Astrocyte (in vitro differentiated cells and primary cell): ENCODE measurements at regions not wholly inside any gene's neighbourhood (a gene's known extent, or its start where the extent isn't known, plus 50 kb on each side); places are given as distances from the start of the nearest gene placed in this dataset.

Experiments used
- EZH2 ChIP-seq: IDR thresholded peaks from 2 replicates; pipeline ENCODE4 v1.6.1; 2012; ENCODE audit warnings: mild to moderate bottlenecking, low read length, inconsistent platforms; ENCODE audit not compliant: insufficient read depth
- TF ChIP-seq, protein P1 (sequence below): IDR thresholded peaks from 2 replicates; pipeline ENCODE4 v1.5.1; 2011; ENCODE audit warnings: low read depth, mild to moderate bottlenecking, inconsistent platforms, low read length, moderate library complexity; ENCODE audit not compliant: insufficient read depth

DNA sequence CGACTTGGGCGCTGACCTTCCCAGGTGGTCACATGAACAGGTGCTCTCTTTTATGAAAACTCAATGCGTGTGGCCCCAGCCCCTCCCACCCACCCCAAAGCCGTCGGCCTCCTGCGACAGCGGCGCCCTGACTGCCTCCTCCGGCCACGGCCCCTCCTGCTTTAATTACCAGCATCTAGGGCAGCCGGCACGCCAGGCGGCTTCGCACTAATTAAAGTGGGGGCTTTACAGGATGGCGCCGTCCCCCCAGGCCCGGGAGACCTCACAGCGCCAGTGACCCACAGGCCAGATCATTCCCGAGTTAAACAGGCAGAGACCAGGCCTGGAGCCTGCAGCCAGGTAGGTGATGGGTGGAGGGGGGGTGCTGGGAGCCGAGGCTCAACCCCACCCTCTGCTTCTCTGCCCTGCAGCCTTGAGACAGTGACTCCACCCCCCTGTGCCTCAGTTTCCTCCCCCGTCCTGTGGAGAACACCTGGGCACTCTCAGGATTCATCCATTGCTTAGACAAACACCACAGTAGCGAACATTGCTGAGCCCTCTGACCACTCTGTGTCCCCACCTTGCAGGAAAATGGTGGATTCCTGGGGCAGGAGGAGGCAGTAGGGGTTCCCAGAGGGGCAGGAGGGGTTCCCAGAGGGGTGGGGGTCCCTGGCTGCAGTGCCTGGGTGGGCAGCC lies 100.8 kb downstream of the MICALL2 start:
- TF ChIP-seq EZH2 = no peak
- TF ChIP-seq, protein P1, sequence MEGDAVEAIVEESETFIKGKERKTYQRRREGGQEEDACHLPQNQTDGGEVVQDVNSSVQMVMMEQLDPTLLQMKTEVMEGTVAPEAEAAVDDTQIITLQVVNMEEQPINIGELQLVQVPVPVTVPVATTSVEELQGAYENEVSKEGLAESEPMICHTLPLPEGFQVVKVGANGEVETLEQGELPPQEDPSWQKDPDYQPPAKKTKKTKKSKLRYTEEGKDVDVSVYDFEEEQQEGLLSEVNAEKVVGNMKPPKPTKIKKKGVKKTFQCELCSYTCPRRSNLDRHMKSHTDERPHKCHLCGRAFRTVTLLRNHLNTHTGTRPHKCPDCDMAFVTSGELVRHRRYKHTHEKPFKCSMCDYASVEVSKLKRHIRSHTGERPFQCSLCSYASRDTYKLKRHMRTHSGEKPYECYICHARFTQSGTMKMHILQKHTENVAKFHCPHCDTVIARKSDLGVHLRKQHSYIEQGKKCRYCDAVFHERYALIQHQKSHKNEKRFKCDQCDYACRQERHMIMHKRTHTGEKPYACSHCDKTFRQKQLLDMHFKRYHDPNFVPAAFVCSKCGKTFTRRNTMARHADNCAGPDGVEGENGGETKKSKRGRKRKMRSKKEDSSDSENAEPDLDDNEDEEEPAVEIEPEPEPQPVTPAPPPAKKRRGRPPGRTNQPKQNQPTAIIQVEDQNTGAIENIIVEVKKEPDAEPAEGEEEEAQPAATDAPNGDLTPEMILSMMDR = no peak
